ENCODE measurements at regions not wholly inside any gene's neighbourhood (a gene's known extent, or its start where the extent isn't known, plus 50 kb on each side); places are given as distances from the start of the nearest gene placed in this dataset.

DNA sequence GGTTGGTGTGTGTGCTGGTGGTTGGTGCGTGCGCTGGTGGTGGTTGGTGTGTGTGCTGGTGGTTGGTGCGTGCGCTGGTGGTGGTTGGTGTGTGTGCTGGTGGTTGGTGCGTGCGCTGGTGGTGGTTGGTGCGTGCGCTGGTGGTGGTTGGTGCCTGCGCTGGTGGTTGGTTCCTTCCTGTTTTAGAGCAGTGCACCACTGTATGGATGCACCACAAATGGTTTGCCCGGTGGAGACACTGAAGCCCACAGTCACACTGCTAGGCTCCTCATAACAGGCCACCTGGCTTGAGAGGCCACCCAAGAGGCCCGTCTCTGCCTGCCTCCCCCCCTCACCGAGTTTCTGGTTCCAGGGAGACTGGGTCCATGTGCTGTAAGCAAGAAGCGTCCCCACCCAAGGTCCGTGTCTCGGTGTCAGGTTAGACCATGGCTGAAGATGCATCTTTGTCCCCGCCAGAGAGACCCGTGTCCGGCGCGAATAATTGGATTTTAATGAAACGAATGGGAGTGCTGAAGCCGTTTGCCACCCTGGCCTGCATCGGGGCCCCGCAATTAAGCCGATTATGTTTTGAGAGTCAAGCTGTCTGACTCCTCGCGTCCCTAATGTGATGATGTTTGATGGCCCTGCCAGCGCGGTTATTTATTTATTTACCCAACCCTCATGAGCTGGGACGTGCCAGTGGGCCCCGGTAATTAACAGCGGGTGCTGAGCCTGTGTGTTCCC, 161.3 kb upstream of the GSE1 start:
- TF ChIP-seq, protein P1, sequence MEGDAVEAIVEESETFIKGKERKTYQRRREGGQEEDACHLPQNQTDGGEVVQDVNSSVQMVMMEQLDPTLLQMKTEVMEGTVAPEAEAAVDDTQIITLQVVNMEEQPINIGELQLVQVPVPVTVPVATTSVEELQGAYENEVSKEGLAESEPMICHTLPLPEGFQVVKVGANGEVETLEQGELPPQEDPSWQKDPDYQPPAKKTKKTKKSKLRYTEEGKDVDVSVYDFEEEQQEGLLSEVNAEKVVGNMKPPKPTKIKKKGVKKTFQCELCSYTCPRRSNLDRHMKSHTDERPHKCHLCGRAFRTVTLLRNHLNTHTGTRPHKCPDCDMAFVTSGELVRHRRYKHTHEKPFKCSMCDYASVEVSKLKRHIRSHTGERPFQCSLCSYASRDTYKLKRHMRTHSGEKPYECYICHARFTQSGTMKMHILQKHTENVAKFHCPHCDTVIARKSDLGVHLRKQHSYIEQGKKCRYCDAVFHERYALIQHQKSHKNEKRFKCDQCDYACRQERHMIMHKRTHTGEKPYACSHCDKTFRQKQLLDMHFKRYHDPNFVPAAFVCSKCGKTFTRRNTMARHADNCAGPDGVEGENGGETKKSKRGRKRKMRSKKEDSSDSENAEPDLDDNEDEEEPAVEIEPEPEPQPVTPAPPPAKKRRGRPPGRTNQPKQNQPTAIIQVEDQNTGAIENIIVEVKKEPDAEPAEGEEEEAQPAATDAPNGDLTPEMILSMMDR (IDR thresholded peaks at IDR 0.05; ENCODE audit: insufficient read depth, low read depth, low read length) = no peak
- TF ChIP-seq EZH2 (IDR thresholded peaks at IDR 0.05; ENCODE audit: insufficient read depth, low read length) = no peak
